ENCODE measurements at regions not wholly inside any gene's neighbourhood (a gene's known extent, or its start where the extent isn't known, plus 50 kb on each side); places are given as distances from the start of the nearest gene placed in this dataset.

GRCh38 chr14:89626233-89626806 lies 209.3 kb upstream of the FOXN3 start:
- no peak overlapping the region for H3K27ac ChIP-seq (ENCODE audit: low read depth, low read length)
- H3K4me2 ChIP-seq (ENCODE audit: low read depth, low read length, poor library complexity, severe bottlenecking) = no peak overlapping the region
- H4K20me1 ChIP-seq (ENCODE audit: low read depth, low read length) = no peaks in the 10 kb centered on the region
- no peaks in the 10 kb centered on the region for H3F3A ChIP-seq (ENCODE audit: insufficient read depth)
- no peaks in the 10 kb centered on the region for H3K9me2 ChIP-seq (replicated peaks; ENCODE audit: insufficient read depth, low read length)
- no peaks in the 10 kb centered on the region for H3K79me2 ChIP-seq (ENCODE audit: insufficient read depth, low read length)
- H2AFZ ChIP-seq (ENCODE audit: low read depth, low read length, severe bottlenecking) = no peak overlapping the region
- H3K4me3 ChIP-seq (ENCODE audit: insufficient read depth, low read length, poor library complexity, severe bottlenecking) = no peak overlapping the region
- H3K9me3 ChIP-seq (ENCODE audit: insufficient read depth, low read length) = no peaks in the 10 kb centered on the region
- H3K27me3 ChIP-seq (ENCODE audit: low read length) = no peaks in the 10 kb centered on the region
- no peaks in the 10 kb centered on the region for H3K36me3 ChIP-seq (ENCODE audit: low read length)
- TF ChIP-seq CTCF (IDR thresholded peaks at IDR 0.05; ENCODE audit: insufficient read depth, low read length, poor library complexity, severe bottlenecking) (no peak), EZH2phosphoT487 (conservative IDR thresholded peaks at IDR 0.05; ENCODE audit: low read length) (no peak)
- H3K9ac ChIP-seq (ENCODE audit: low read length) = no peak overlapping the region

GRCh38 chr14:89625731-89626232 lies 208.7 kb upstream of the FOXN3 start:
- TF ChIP-seq EZH2phosphoT487 (conservative IDR thresholded peaks at IDR 0.05; ENCODE audit: low read length) (no peak), CTCF (IDR thresholded peaks at IDR 0.05; ENCODE audit: insufficient read depth, low read length, poor library complexity, severe bottlenecking) (no peak)
- Histone ChIP-seq H3K4me3 (ENCODE audit: insufficient read depth, low read length, poor library complexity, severe bottlenecking) (no peak overlapping the region), H3K79me2 (ENCODE audit: insufficient read depth, low read length) (no peaks in the 10 kb centered on the region), H2AFZ (ENCODE audit: low read depth, low read length, severe bottlenecking) (no peak overlapping the region), H3K27me3 (ENCODE audit: low read length) (no peaks in the 10 kb centered on the region), H3K9me2 (replicated peaks; ENCODE audit: insufficient read depth, low read length) (no peaks in the 10 kb centered on the region), H3F3A (ENCODE audit: insufficient read depth) (no peaks in the 10 kb centered on the region), H3K4me2 (ENCODE audit: low read depth, low read length, poor library complexity, severe bottlenecking) (no peak overlapping the region), H3K36me3 (ENCODE audit: low read length) (no peaks in the 10 kb centered on the region), H4K20me1 (ENCODE audit: low read depth, low read length) (no peaks in the 10 kb centered on the region), H3K27ac (ENCODE audit: low read depth, low read length) (no peak overlapping the region), H3K9ac (ENCODE audit: low read length) (no peak overlapping the region), H3K9me3 (ENCODE audit: insufficient read depth, low read length) (no peaks in the 10 kb centered on the region)

- no peak overlapping the region for H2AFZ ChIP-seq (ENCODE audit: low read depth, low read length, severe bottlenecking)
Measured at GRCh38 chr14:89625244-89625713, 208.2 kb upstream of the FOXN3 start.

More at GRCh38 chr14:89625244-89625713, 208.2 kb upstream of the FOXN3 start:
- Histone ChIP-seq H3K79me2 (ENCODE audit: insufficient read depth, low read length) (no peaks in the 10 kb centered on the region), H3F3A (ENCODE audit: insufficient read depth) (no peaks in the 10 kb centered on the region), H3K4me3 (ENCODE audit: insufficient read depth, low read length, poor library complexity, severe bottlenecking) (no peak overlapping the region), H3K27me3 (ENCODE audit: low read length) (no peaks in the 10 kb centered on the region), H3K36me3 (ENCODE audit: low read length) (no peaks in the 10 kb centered on the region), H3K9ac (ENCODE audit: low read length) (no peak overlapping the region), H3K9me2 (replicated peaks; ENCODE audit: insufficient read depth, low read length) (no peaks in the 10 kb centered on the region), H3K4me2 (ENCODE audit: low read depth, low read length, poor library complexity, severe bottlenecking) (no peak overlapping the region), H4K20me1 (ENCODE audit: low read depth, low read length) (no peaks in the 10 kb centered on the region), H3K9me3 (ENCODE audit: insufficient read depth, low read length) (no peaks in the 10 kb centered on the region), H3K27ac (ENCODE audit: low read depth, low read length) (no peak overlapping the region)
- TF ChIP-seq EZH2phosphoT487 (conservative IDR thresholded peaks at IDR 0.05; ENCODE audit: low read length) (no peak), CTCF (IDR thresholded peaks at IDR 0.05; ENCODE audit: insufficient read depth, low read length, poor library complexity, severe bottlenecking) (no peak)

Data from SU-DHL-6 (cell line).